K562 (cell line): ENCODE measurements at regions not wholly inside any gene's neighbourhood (a gene's known extent, or its start where the extent isn't known, plus 50 kb on each side); places are given as distances from the start of the nearest gene placed in this dataset.

Experiments used
- ASH1L ChIP-seq: fragments of 450-650 bp; IDR thresholded peaks from 2 replicates; pipeline ENCODE4 v1.6.1; 2018; ENCODE audit warnings: borderline replicate concordance, mild to moderate bottlenecking, low read depth; ENCODE audit not compliant: partially characterized antibody
- CBFA2T3 ChIP-seq: fragments of 450-650 bp; IDR thresholded peaks from 2 replicates; pipeline ENCODE4 v1.6.1; 2017
- CBX2 ChIP-seq: fragments of 200-600 bp; sonication (generic); IDR thresholded peaks from one replicate; pipeline ENCODE4 v1.6.1; 2012; ENCODE audit warnings: mild to moderate bottlenecking, low read length, inconsistent platforms; ENCODE audit not compliant: insufficient read depth, poor library complexity, severe bottlenecking
- CREBBP ChIP-seq: IDR thresholded peaks from one replicate; pipeline ENCODE4 v1.6.1; 2012; ENCODE audit warnings: low read depth, mild to moderate bottlenecking, control low read depth, inconsistent platforms, low read length
- CREM ChIP-seq: IDR thresholded peaks from 2 replicates; pipeline ENCODE4 v1.6.1; 2014; ENCODE audit warnings: antibody characterized with exemption, low read depth
- CTBP1 ChIP-seq: fragments of 450-650 bp; IDR thresholded peaks from 2 replicates; pipeline ENCODE4 v1.6.1; 2016; ENCODE audit warnings: borderline replicate concordance
- DIDO1 ChIP-seq: fragments of 450-650 bp; IDR thresholded peaks from 2 replicates; pipeline ENCODE4 v1.6.1; 2016; ENCODE audit warnings: low read depth, missing biosample characterization, missing genetic modification characterization
- GABPB2 ChIP-seq: fragments of 250-450 bp; sonication (Bioruptor Pico); conservative IDR thresholded peaks from 2 replicates; pipeline ENCODE4 v1.5.1; 2021; ENCODE audit warnings: mild to moderate bottlenecking
- KDM1A ChIP-seq, 2 experiments: fragments of 450-650 bp; IDR thresholded peaks; 2 replicates each; pipeline ENCODE4 v1.6.1; 2016; ENCODE audit warnings: mild to moderate bottlenecking in 2 of 2
- MTA2 ChIP-seq: fragments of 450-650 bp; IDR thresholded peaks from 2 replicates; pipeline ENCODE4 v1.6.1; 2016; ENCODE audit warnings: low read depth
- RB1 ChIP-seq: fragments of 450-650 bp; IDR thresholded peaks from 2 replicates; pipeline ENCODE4 v1.6.1; 2017; ENCODE audit warnings: low read depth, mild to moderate bottlenecking
- RBFOX2 ChIP-seq: fragments of 200-400 bp; formaldehyde crosslinking; IDR thresholded peaks from 2 replicates; pipeline ENCODE4 v1.6.1; 2017; ENCODE audit warnings: low read depth, mild to moderate bottlenecking, low read length, moderate library complexity
- ZBED1 ChIP-seq: IDR thresholded peaks from 2 replicates; pipeline ENCODE4 v1.6.1; 2014
- ZBTB34 ChIP-seq: fragments of 250-450 bp; sonication (Bioruptor Pico); IDR thresholded peaks from 2 replicates; pipeline ENCODE4 v1.8.0; 2021; ENCODE audit warnings: mild to moderate bottlenecking, moderate library complexity
- ZBTB49 ChIP-seq: sonication (generic); formaldehyde crosslinking; IDR thresholded peaks from 2 replicates; pipeline ENCODE4 v1.8.0; 2022; ENCODE audit warnings: missing genetic modification reagents, mild to moderate bottlenecking, borderline replicate concordance
- ZNF217 ChIP-seq: sonication (generic); formaldehyde crosslinking; IDR thresholded peaks from 2 replicates; pipeline ENCODE4 v1.8.0; 2022; ENCODE audit warnings: mild to moderate bottlenecking, missing genetic modification reagents
- ZNF398 ChIP-seq: fragments of 250-450 bp; sonication (Bioruptor Pico); IDR thresholded peaks from 2 replicates; pipeline ENCODE4 v1.8.0; 2021; ENCODE audit warnings: moderate library complexity, mild to moderate bottlenecking, inconsistent platforms
- ZNF436 ChIP-seq: fragments of 250-450, 450-650 bp; sonication (Bioruptor Pico); formaldehyde crosslinking; IDR thresholded peaks from 2 replicates; pipeline ENCODE4 v1.7.0; 2020; ENCODE audit warnings: mild to moderate bottlenecking
- ZNF518B ChIP-seq: fragments of 250-450 bp; sonication (Bioruptor Pico); IDR thresholded peaks from 2 replicates; pipeline ENCODE4 v1.5.0; 2021; ENCODE audit warnings: mild to moderate bottlenecking, moderate library complexity

GRCh38 chr12:92224685-92225331, 79.2 kb upstream of the BTG1 start (continued):
- TF ChIP-seq ZNF518B (no peak), ZBTB49 (no peak), ZBTB34 (CRISPR knock-in tag) (no peak), ASH1L (no peak), DIDO1 (tag) (no peak), ZNF398 (CRISPR knock-in tag) (no peak), MTA2 (no peak), ZNF217 (CRISPR knock-in tag) (no peak), CREBBP (no peak), KDM1A (IDR thresholded peaks at IDR 0.05) (peak in 1 of 2 experiments; percentile 36; a peak in 1 of 4 replicates), ZNF436 (CRISPR knock-in tag) (no peak), CTBP1 (peak; percentile 82), RB1 (no peak), ZBED1 (no peak), CREM (0 out of 2 replicates have a peak, but pooled peaks have one; percentile 29), RBFOX2 (no peak), CBFA2T3 (peak; percentile 76), GABPB2 (CRISPR knock-in tag) (no peak), CBX2 (no peak)
